ENCODE measurements at regions not wholly inside any gene's neighbourhood (a gene's known extent, or its start where the extent isn't known, plus 50 kb on each side); places are given as distances from the start of the nearest gene placed in this dataset.

GRCh38 chr1:72462186-72462905 is 180.0 kb upstream of the NEGR1 start:
- no peaks in the 10 kb centered on the region for H3K36me3 ChIP-seq
- H3K4me1 ChIP-seq, result no peaks in the 10 kb centered on the region
- H3K27me3 ChIP-seq, result no peaks in the 10 kb centered on the region
- H3K9me3 ChIP-seq, result no peaks in the 10 kb centered on the region
- TF ChIP-seq, protein P1, sequence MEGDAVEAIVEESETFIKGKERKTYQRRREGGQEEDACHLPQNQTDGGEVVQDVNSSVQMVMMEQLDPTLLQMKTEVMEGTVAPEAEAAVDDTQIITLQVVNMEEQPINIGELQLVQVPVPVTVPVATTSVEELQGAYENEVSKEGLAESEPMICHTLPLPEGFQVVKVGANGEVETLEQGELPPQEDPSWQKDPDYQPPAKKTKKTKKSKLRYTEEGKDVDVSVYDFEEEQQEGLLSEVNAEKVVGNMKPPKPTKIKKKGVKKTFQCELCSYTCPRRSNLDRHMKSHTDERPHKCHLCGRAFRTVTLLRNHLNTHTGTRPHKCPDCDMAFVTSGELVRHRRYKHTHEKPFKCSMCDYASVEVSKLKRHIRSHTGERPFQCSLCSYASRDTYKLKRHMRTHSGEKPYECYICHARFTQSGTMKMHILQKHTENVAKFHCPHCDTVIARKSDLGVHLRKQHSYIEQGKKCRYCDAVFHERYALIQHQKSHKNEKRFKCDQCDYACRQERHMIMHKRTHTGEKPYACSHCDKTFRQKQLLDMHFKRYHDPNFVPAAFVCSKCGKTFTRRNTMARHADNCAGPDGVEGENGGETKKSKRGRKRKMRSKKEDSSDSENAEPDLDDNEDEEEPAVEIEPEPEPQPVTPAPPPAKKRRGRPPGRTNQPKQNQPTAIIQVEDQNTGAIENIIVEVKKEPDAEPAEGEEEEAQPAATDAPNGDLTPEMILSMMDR (IDR thresholded peaks at IDR 0.05; ENCODE audit: low read depth, low read length), result no peak
- H3K4me3 ChIP-seq (ENCODE audit: low read depth, low read length), result no peak overlapping the region
- no peak for DNase-seq

GRCh38 chr1:72442262-72442661 is 159.9 kb upstream of the NEGR1 start:
- Histone ChIP-seq H3K36me3 (no peaks in the 10 kb centered on the region), H3K27me3 (no peaks in the 10 kb centered on the region), H3K4me3 (ENCODE audit: low read depth, low read length) (no peak overlapping the region), H3K9me3 (no peaks in the 10 kb centered on the region), H3K4me1 (no peaks in the 10 kb centered on the region)
- TF ChIP-seq, protein P1 (IDR thresholded peaks at IDR 0.05; ENCODE audit: low read depth, low read length), result no peak
- no peak for DNase-seq

GRCh38 chr1:72439036-72439435 is 156.7 kb upstream of the NEGR1 start:
- TF ChIP-seq, protein P1 (IDR thresholded peaks at IDR 0.05; ENCODE audit: low read depth, low read length), result no peak
- Histone ChIP-seq H3K4me3 (ENCODE audit: low read depth, low read length) (no peak overlapping the region), H3K9me3 (no peaks in the 10 kb centered on the region), H3K4me1 (no peaks in the 10 kb centered on the region), H3K27me3 (no peaks in the 10 kb centered on the region), H3K36me3 (no peaks in the 10 kb centered on the region)
- no peak for DNase-seq

- Histone ChIP-seq H3K36me3 (no peaks in the 10 kb centered on the region), H3K4me1 (no peaks in the 10 kb centered on the region), H3K27me3 (no peaks in the 10 kb centered on the region), H3K4me3 (ENCODE audit: low read depth, low read length) (no peak overlapping the region), H3K9me3 (no peaks in the 10 kb centered on the region)
- TF ChIP-seq, protein P1 (IDR thresholded peaks at IDR 0.05; ENCODE audit: low read depth, low read length), result no peak
- DNase-seq, result no peak
These were observed 155.9 kb upstream of the NEGR1 start for GRCh38 chr1:72438270-72438669.

- H3K36me3 ChIP-seq, result no peaks in the 10 kb centered on the region
- H3K4me3 ChIP-seq (ENCODE audit: low read depth, low read length), result no peak overlapping the region
- no peaks in the 10 kb centered on the region for H3K27me3 ChIP-seq
- DNase-seq, result no peak
- H3K9me3 ChIP-seq, result no peaks in the 10 kb centered on the region
- TF ChIP-seq, protein P1 (IDR thresholded peaks at IDR 0.05; ENCODE audit: low read depth, low read length), result no peak
- no peaks in the 10 kb centered on the region for H3K4me1 ChIP-seq
These were observed 152.7 kb upstream of the NEGR1 start for GRCh38 chr1:72435025-72435424.

GRCh38 chr1:72434070-72434469 is 151.7 kb upstream of the NEGR1 start:
- Histone ChIP-seq H3K36me3 (no peaks in the 10 kb centered on the region), H3K4me3 (ENCODE audit: low read depth, low read length) (no peak overlapping the region), H3K27me3 (no peaks in the 10 kb centered on the region), H3K9me3 (no peaks in the 10 kb centered on the region), H3K4me1 (no peaks in the 10 kb centered on the region)
- no peak for DNase-seq
- TF ChIP-seq, protein P1 (IDR thresholded peaks at IDR 0.05; ENCODE audit: low read depth, low read length), result no peak
